NCI-H69 (cell line): ENCODE measurements at regions not wholly inside any gene's neighbourhood (a gene's known extent, or its start where the extent isn't known, plus 50 kb on each side); places are given as distances from the start of the nearest gene placed in this dataset.
"Not testable (repeated sequence)": the region's sequence is repeated elsewhere in the genome, so short reads cannot be mapped to it uniquely, and the experiment has no call there.

Experiments
- DNase-seq: peaks from one replicate; lab custom pipeline; 2025; lab: John Stamatoyannopoulos, UW

- no peak for DNase-seq
These were observed 170.5 kb downstream of the SEPTIN7 start for GRCh38 chr7:35971133-35971891.

DNA sequence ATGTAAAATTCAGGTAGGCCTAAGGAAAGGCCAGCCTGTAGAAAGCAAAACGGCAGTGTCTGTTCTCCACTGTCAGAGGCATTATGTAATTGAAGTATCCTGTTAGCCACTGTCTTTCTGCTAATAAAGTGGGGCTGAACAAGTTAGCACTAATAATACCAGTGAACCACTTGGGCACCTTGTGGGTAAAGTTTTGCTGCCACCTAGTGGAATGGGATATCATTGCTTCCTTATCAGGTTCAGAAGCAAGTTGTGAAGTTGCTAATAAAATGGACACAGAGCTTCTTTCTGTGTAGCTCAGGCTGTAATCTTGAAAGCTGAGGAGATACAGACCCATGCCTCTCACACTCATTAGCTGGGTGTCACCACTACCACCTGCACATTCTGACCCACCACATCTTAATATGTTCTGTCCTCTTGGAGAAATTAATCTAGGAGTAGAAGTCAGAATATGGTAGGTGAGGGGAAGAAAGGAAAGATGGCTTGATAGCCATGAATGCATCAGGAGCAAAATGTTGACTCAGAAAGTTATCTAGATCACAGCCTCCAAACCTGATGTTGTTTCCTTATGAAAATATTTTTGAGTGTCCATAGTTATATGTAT lies 175.1 kb downstream of the SEPTIN7 start:
- peak; percentile 80 for DNase-seq

DNA sequence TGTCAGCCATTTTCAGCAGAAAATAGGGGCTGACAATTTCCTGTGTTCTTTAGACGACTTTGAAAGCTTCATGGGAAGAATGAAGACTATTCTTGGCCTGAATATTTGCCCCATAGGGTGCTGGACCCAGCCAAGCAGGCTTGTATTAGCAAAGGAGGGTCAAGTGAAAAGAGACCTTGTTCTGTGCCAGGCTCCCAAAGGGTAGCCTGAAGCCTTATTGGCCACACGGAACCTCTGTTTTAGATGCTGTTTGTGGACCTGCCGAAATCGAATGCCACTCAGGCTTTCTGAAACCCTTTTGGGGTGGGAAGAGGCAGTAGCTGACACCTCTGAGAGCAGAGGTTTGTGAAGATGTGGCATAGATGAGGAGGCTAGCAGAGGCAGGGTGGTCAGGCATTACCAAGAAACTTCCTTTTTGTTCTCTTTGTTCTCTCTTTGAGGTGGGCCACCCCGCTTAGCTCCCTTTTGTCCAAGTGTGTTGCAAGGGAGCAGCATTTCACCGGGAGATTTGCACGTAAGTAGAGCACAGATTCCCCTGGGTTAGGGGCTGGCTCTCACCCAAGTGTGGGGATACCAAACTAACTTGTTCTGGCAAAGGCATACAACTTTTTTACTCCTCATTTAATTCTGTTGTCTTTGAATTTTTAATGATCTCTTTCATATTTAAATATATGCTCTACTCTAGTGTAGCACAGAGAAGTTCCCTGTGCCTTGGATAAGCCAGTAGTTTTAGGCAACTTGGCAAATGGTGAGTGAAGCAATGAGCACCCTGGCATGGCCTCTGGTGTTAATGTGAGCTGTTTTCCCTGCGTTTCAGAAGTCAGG lies 174.0 kb upstream of the EEPD1 start:
- not testable (repeated sequence) for DNase-seq

GRCh38 chr7:35982600-35982999 lies 170.5 kb upstream of the EEPD1 start:
- no peak for DNase-seq

GRCh38 chr7:35983626-35984025 lies 169.4 kb upstream of the EEPD1 start:
- DNase-seq, result no peak

GRCh38 chr7:35985126-35985754 lies 167.8 kb upstream of the EEPD1 start:
- peak; percentile 82 for DNase-seq

- no peak for DNase-seq
These were observed 166.0 kb upstream of the EEPD1 start for GRCh38 chr7:35987016-35987415.

GRCh38 chr7:35988105-35988504 lies 164.9 kb upstream of the EEPD1 start:
- DNase-seq, result no peak

- no peak for DNase-seq
These were observed 164.2 kb upstream of the EEPD1 start for GRCh38 chr7:35988818-35989217.

DNA sequence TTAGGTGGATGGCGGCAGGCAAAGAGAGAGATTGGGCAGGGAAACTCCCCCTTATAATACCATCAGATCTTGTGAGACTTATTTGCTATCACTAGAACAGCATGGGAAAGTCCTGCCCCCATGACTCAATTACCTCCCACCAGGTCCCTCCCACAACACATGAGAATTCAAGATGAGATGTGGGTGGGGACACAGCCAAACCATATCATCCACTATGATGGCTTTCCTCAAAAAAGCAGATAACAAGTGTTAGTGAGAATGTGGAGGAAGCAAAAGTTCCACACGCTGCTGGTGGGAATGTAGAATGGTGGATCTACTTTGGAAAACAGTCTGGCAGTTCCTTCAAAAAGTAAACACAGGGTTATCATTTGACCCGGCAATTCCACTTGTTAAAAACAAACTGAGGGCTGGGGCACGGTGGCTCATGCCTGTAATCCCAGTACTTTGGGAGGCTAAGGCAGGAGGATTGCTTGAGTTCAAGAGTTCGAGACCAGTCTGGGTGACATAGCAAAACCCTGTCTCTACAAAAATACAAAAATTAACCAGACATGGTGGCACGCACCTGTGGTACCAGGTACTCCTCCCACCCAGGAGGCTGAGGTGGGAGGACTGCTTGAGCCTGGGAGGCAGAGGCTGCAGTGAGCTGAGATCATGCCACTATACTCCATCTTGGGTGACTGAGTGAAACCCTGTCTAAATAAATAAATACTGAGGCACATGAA lies 161.4 kb upstream of the EEPD1 start:
- DNase-seq, result no peak

GRCh38 chr7:35992436-35992835 lies 160.6 kb upstream of the EEPD1 start:
- no peak for DNase-seq

DNA sequence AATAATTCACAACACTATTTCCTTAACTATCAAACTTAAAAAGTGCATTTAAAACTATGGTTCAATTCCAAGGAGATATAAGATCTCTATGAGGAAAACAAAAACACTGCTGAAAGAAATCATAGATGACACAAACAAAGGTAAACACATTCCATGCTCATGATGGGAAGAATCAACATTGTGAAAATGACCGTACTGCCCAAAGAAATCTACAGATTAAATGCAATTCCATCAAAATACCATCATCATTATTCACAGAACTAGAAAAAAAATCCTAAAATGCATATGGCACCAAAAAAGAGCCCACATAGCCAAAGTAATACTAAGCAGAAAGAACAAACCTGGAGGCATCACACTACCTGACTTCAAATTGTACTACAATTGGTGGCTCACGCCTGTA lies 159.9 kb upstream of the EEPD1 start:
- no peak for DNase-seq

DNA sequence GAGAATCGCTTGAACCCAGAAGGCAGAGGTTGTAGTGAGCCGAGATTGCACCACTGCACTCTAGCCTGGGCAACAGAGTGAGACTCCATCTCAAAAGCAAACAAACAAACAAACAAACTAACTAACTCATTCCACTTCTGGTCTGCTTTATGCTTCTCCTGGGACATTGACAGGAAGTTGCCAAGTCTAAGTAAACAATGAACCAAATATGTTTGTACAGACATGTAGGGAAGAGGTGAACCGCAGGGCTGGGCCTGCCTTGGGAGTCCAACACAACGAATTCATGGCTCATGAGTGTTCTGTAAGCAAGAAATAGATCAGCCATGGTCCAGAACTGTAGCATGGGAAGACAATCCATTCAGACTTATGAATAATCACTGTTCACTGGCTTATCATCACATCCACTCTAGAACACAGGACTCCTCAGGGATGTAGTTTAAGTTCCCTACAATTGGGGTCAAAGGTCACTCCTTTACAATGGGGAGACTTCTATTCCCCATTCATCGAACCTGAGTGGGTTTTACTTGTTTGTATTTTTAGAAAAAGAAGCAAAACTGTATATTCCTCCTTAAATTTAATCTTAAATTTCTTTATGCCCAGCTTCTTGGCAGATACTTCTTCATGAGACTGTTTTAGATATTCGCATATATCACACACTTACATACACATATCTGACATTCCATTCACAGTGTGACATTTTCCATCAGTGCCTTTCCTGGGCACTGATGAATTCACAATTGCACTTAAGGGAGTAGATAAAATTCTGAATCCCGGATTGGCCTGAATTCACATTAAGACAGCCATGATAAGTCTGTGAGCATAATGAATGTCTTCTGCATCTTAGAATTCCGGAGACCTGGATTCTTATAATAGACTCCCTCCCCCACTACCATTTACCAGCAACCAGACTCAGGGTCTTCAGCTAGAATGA lies 159.1 kb upstream of the EEPD1 start:
- DNase-seq, result peak; percentile 41

DNA sequence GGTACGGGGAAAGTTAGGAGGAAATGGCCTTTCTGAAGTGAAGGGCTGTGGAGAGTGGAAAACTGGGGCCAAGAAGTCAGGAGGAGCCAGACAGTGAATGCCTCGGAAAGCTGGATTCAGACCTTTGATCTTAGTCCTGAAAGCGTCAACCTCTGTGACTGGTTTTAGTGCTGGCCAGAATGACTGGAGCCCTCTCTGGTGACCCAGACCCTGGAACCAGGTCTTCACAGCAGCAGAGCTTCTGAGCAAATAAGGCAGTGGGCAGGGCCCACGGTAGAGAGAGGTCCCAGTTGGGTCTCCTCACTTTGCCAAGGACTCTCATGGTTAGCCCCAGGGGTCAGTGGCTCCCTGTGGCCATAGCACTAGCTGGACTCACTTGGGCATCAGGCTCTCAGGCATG lies 157.7 kb upstream of the EEPD1 start:
- DNase-seq, result no peak

- DNase-seq, result no peak
These were observed 154.6 kb upstream of the EEPD1 start for GRCh38 chr7:35998481-35998880.

DNA sequence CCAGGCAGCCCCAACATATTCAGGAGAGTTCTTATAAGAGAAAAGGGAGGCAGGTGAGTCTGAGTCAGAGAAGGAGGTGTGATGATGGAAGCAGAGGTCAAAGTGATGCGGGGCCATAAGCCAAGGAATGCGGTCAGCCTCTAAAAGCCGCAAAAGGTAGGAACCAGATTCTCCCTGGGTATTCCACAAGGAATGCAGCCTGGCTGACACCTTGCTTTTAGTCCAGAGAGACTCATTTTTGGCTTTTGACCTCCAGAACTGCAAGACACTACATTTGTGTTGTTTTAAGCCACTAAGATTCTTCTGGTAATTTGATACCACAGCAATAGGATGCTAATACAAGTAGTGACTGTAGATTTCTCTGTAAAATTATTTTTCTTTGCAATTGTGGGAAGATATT lies 151.5 kb upstream of the EEPD1 start:
- DNase-seq, result no peak

GRCh38 chr7:36002900-36003299 lies 150.2 kb upstream of the EEPD1 start:
- DNase-seq, result peak; percentile 49

DNA sequence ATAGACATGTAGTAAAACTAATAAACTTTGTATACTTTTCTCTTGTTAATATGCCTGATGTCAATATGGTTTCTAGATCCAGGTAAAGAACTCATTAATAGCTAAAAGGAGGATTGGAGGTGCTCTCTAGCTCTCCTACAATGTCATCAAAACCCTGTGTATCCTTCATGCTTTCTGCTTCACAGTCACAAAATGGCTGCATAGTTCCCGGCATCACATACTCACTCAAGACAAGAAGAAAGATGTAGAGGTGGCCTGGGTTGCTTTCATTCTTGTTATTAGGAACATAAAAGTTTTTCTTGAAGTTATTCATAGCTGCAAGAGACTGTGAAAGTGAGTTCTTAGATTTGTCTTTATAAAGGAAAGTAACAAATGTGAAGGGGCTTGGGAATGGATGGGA lies 149.7 kb upstream of the EEPD1 start:
- DNase-seq, result no peak

- DNase-seq, result no peak
These were observed 147.8 kb upstream of the EEPD1 start for GRCh38 chr7:36005293-36005692.

DNA sequence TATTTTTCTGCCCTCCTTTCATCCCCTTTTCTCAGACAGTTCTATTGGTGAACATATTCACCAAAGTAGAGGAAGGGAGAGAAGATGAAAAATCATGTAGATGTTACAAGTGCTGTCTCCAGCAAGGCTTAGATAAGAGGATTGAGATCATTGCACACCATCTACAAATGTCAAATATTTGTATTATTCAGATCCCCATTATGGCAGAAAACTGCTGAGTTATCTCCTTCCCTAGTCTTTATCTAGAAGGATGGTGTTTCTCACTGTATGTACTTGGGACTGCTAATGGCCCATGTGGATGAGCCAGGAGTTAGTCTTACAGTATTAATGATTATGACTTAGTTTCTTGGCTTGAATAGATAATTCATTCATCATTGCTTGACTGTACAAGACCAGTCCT lies 147.2 kb upstream of the EEPD1 start:
- DNase-seq, result no peak
